ENCODE measurements at regions not wholly inside any gene's neighbourhood (a gene's known extent, or its start where the extent isn't known, plus 50 kb on each side); places are given as distances from the start of the nearest gene placed in this dataset.
"Not testable (repeated sequence)": the region's sequence is repeated elsewhere in the genome, so short reads cannot be mapped to it uniquely, and the experiment has no call there.

GRCh38 chr5:116872486-116872885 is 297.9 kb upstream of the SEMA6A start:
- no peak overlapping the region for H3K27ac ChIP-seq (ENCODE audit: low read depth, low read length)
- no peak overlapping the region for H3K4me3 ChIP-seq (ENCODE audit: low read depth in 1 of 2, low read length in 2 of 2)
- H3K9ac ChIP-seq (ENCODE audit: low read depth in 1 of 2, low read length in 2 of 2) = no peak overlapping the region
- H3K4me1 ChIP-seq (ENCODE audit: control insufficient read depth in 1 of 2, insufficient read depth in 2 of 2, low read length in 2 of 2) = no peaks in the 10 kb centered on the region
- no peaks in the 10 kb centered on the region for H3K36me3 ChIP-seq (ENCODE audit: control insufficient read depth in 1 of 2, insufficient read depth in 2 of 2, low read length in 2 of 2)
- peaks cover 0 to 4% of the 10 kb centered on the region in 2 donors for H3K9me3 ChIP-seq (ENCODE audit: control insufficient read depth in 1 of 2, low read length in 2 of 2)
- H3K27me3 ChIP-seq (ENCODE audit: control insufficient read depth in 1 of 2, insufficient read depth in 2 of 2, low read length in 2 of 2) = no peaks in the 10 kb centered on the region

GRCh38 chr5:116867825-116868224 is 293.2 kb upstream of the SEMA6A start:
- H3K27ac ChIP-seq (ENCODE audit: low read depth, low read length); H3K4me1 ChIP-seq (ENCODE audit: control insufficient read depth in 1 of 2, insufficient read depth in 2 of 2, low read length in 2 of 2); H3K27me3 ChIP-seq (ENCODE audit: control insufficient read depth in 1 of 2, insufficient read depth in 2 of 2, low read length in 2 of 2); H3K9ac ChIP-seq (ENCODE audit: low read depth in 1 of 2, low read length in 2 of 2); H3K36me3 ChIP-seq (ENCODE audit: control insufficient read depth in 1 of 2, insufficient read depth in 2 of 2, low read length in 2 of 2); H3K4me3 ChIP-seq (ENCODE audit: low read depth in 1 of 2, low read length in 2 of 2); H3K9me3 ChIP-seq (ENCODE audit: control insufficient read depth in 1 of 2, low read length in 2 of 2): not testable (repeated sequence)

GRCh38 chr5:116865651-116866050 is 291.0 kb upstream of the SEMA6A start:
- no peak overlapping the region for H3K27ac ChIP-seq (ENCODE audit: low read depth, low read length)
- H3K27me3 ChIP-seq (ENCODE audit: control insufficient read depth in 1 of 2, insufficient read depth in 2 of 2, low read length in 2 of 2) = no peaks in the 10 kb centered on the region
- no peaks in the 10 kb centered on the region for H3K4me1 ChIP-seq (ENCODE audit: control insufficient read depth in 1 of 2, insufficient read depth in 2 of 2, low read length in 2 of 2)
- H3K4me3 ChIP-seq (ENCODE audit: low read depth in 1 of 2, low read length in 2 of 2) = no peak overlapping the region
- H3K9ac ChIP-seq (ENCODE audit: low read depth in 1 of 2, low read length in 2 of 2) = no peak overlapping the region
- peaks cover 0 to 4% of the 10 kb centered on the region in 2 donors for H3K9me3 ChIP-seq (ENCODE audit: control insufficient read depth in 1 of 2, low read length in 2 of 2)
- H3K36me3 ChIP-seq (ENCODE audit: control insufficient read depth in 1 of 2, insufficient read depth in 2 of 2, low read length in 2 of 2) = no peaks in the 10 kb centered on the region

- Histone ChIP-seq H3K4me1 (ENCODE audit: control insufficient read depth in 1 of 2, insufficient read depth in 2 of 2, low read length in 2 of 2) (no peaks in the 10 kb centered on the region), H3K27me3 (ENCODE audit: control insufficient read depth in 1 of 2, insufficient read depth in 2 of 2, low read length in 2 of 2) (no peaks in the 10 kb centered on the region), H3K9me3 (ENCODE audit: control insufficient read depth in 1 of 2, low read length in 2 of 2) (peaks cover 0 to 4% of the 10 kb centered on the region in 2 donors), H3K27ac (ENCODE audit: low read depth, low read length) (no peak overlapping the region), H3K36me3 (ENCODE audit: control insufficient read depth in 1 of 2, insufficient read depth in 2 of 2, low read length in 2 of 2) (no peaks in the 10 kb centered on the region), H3K9ac (ENCODE audit: low read depth in 1 of 2, low read length in 2 of 2) (no peak overlapping the region), H3K4me3 (ENCODE audit: low read depth in 1 of 2, low read length in 2 of 2) (no peak overlapping the region)
These were observed 290.2 kb upstream of the SEMA6A start for GRCh38 chr5:116864838-116865190.

GRCh38 chr5:116864157-116864837 is 289.7 kb upstream of the SEMA6A start:
- no peak overlapping the region for H3K27ac ChIP-seq (ENCODE audit: low read depth, low read length)

GRCh38 chr5:116862632-116863455 is 288.2 kb upstream of the SEMA6A start:
- H3K4me1 ChIP-seq (ENCODE audit: control insufficient read depth in 1 of 2, insufficient read depth in 2 of 2, low read length in 2 of 2) = no peaks in the 10 kb centered on the region
- no peak overlapping the region for H3K9ac ChIP-seq (ENCODE audit: low read depth in 1 of 2, low read length in 2 of 2)
- H3K9me3 ChIP-seq (ENCODE audit: control insufficient read depth in 1 of 2, low read length in 2 of 2) = no peaks in the 10 kb centered on the region
- H3K27me3 ChIP-seq (ENCODE audit: control insufficient read depth in 1 of 2, insufficient read depth in 2 of 2, low read length in 2 of 2) = no peaks in the 10 kb centered on the region
- H3K4me3 ChIP-seq (ENCODE audit: low read depth in 1 of 2, low read length in 2 of 2) = no peak overlapping the region
- H3K36me3 ChIP-seq (ENCODE audit: control insufficient read depth in 1 of 2, insufficient read depth in 2 of 2, low read length in 2 of 2) = no peaks in the 10 kb centered on the region
- H3K27ac ChIP-seq (ENCODE audit: low read depth, low read length) = no peak overlapping the region

More at GRCh38 chr5:116864157-116864837, 289.7 kb upstream of the SEMA6A start:
- Histone ChIP-seq H3K36me3 (ENCODE audit: control insufficient read depth in 1 of 2, insufficient read depth in 2 of 2, low read length in 2 of 2) (no peaks in the 10 kb centered on the region), H3K9ac (ENCODE audit: low read depth in 1 of 2, low read length in 2 of 2) (no peak overlapping the region), H3K4me1 (ENCODE audit: control insufficient read depth in 1 of 2, insufficient read depth in 2 of 2, low read length in 2 of 2) (no peaks in the 10 kb centered on the region), H3K27me3 (ENCODE audit: control insufficient read depth in 1 of 2, insufficient read depth in 2 of 2, low read length in 2 of 2) (no peaks in the 10 kb centered on the region), H3K4me3 (ENCODE audit: low read depth in 1 of 2, low read length in 2 of 2) (no peak overlapping the region), H3K9me3 (ENCODE audit: control insufficient read depth in 1 of 2, low read length in 2 of 2) (no peaks in the 10 kb centered on the region)

- Histone ChIP-seq H3K27ac (ENCODE audit: low read depth, low read length) (no peak overlapping the region), H3K9me3 (ENCODE audit: control insufficient read depth in 1 of 2, low read length in 2 of 2) (no peaks in the 10 kb centered on the region), H3K27me3 (ENCODE audit: control insufficient read depth in 1 of 2, insufficient read depth in 2 of 2, low read length in 2 of 2) (no peaks in the 10 kb centered on the region), H3K9ac (ENCODE audit: low read depth in 1 of 2, low read length in 2 of 2) (no peak overlapping the region), H3K4me1 (ENCODE audit: control insufficient read depth in 1 of 2, insufficient read depth in 2 of 2, low read length in 2 of 2) (no peaks in the 10 kb centered on the region), H3K4me3 (ENCODE audit: low read depth in 1 of 2, low read length in 2 of 2) (no peak overlapping the region), H3K36me3 (ENCODE audit: control insufficient read depth in 1 of 2, insufficient read depth in 2 of 2, low read length in 2 of 2) (no peaks in the 10 kb centered on the region)
These were observed 287.0 kb upstream of the SEMA6A start for GRCh38 chr5:116861666-116862065.

- H3K36me3 ChIP-seq (ENCODE audit: control insufficient read depth in 1 of 2, insufficient read depth in 2 of 2, low read length in 2 of 2) = no peaks in the 10 kb centered on the region
- no peaks in the 10 kb centered on the region for H3K4me1 ChIP-seq (ENCODE audit: control insufficient read depth in 1 of 2, insufficient read depth in 2 of 2, low read length in 2 of 2)
- H3K27ac ChIP-seq (ENCODE audit: low read depth, low read length) = no peak overlapping the region
- no peak overlapping the region for H3K9ac ChIP-seq (ENCODE audit: low read depth in 1 of 2, low read length in 2 of 2)
- H3K9me3 ChIP-seq (ENCODE audit: control insufficient read depth in 1 of 2, low read length in 2 of 2) = no peaks in the 10 kb centered on the region
- no peak overlapping the region for H3K4me3 ChIP-seq (ENCODE audit: low read depth in 1 of 2, low read length in 2 of 2)
- no peaks in the 10 kb centered on the region for H3K27me3 ChIP-seq (ENCODE audit: control insufficient read depth in 1 of 2, insufficient read depth in 2 of 2, low read length in 2 of 2)
These were observed 286.5 kb upstream of the SEMA6A start for GRCh38 chr5:116861097-116861496.

- no peaks in the 10 kb centered on the region for H3K4me1 ChIP-seq (ENCODE audit: control insufficient read depth in 1 of 2, insufficient read depth in 2 of 2, low read length in 2 of 2)
- H3K27me3 ChIP-seq (ENCODE audit: control insufficient read depth in 1 of 2, insufficient read depth in 2 of 2, low read length in 2 of 2) = no peaks in the 10 kb centered on the region
- no peaks in the 10 kb centered on the region for H3K9me3 ChIP-seq (ENCODE audit: control insufficient read depth in 1 of 2, low read length in 2 of 2)
- no peaks in the 10 kb centered on the region for H3K36me3 ChIP-seq (ENCODE audit: control insufficient read depth in 1 of 2, insufficient read depth in 2 of 2, low read length in 2 of 2)
- H3K4me3 ChIP-seq (ENCODE audit: low read depth in 1 of 2, low read length in 2 of 2) = no peak overlapping the region
- no peak overlapping the region for H3K27ac ChIP-seq (ENCODE audit: low read depth, low read length)
- H3K9ac ChIP-seq (ENCODE audit: low read depth in 1 of 2, low read length in 2 of 2) = no peak overlapping the region
These were observed 285.2 kb upstream of the SEMA6A start for GRCh38 chr5:116859666-116860320.

- peaks cover 0 to 7% of the 10 kb centered on the region in 2 donors for H3K27me3 ChIP-seq (ENCODE audit: control insufficient read depth in 1 of 2, insufficient read depth in 2 of 2, low read length in 2 of 2)
- H3K36me3 ChIP-seq (ENCODE audit: control insufficient read depth in 1 of 2, insufficient read depth in 2 of 2, low read length in 2 of 2) = no peaks in the 10 kb centered on the region
- H3K4me3 ChIP-seq (ENCODE audit: low read depth in 1 of 2, low read length in 2 of 2) = no peak overlapping the region
- H3K9ac ChIP-seq (ENCODE audit: low read depth in 1 of 2, low read length in 2 of 2) = no peak overlapping the region
- H3K9me3 ChIP-seq (ENCODE audit: control insufficient read depth in 1 of 2, low read length in 2 of 2) = no peaks in the 10 kb centered on the region
- H3K27ac ChIP-seq (ENCODE audit: low read depth, low read length) = no peak overlapping the region
- H3K4me1 ChIP-seq (ENCODE audit: control insufficient read depth in 1 of 2, insufficient read depth in 2 of 2, low read length in 2 of 2) = no peaks in the 10 kb centered on the region
These were observed 284.2 kb upstream of the SEMA6A start for GRCh38 chr5:116858705-116859333.
